ENCODE measurements at regions not wholly inside any gene's neighbourhood (a gene's known extent, or its start where the extent isn't known, plus 50 kb on each side); places are given as distances from the start of the nearest gene placed in this dataset.

DNA sequence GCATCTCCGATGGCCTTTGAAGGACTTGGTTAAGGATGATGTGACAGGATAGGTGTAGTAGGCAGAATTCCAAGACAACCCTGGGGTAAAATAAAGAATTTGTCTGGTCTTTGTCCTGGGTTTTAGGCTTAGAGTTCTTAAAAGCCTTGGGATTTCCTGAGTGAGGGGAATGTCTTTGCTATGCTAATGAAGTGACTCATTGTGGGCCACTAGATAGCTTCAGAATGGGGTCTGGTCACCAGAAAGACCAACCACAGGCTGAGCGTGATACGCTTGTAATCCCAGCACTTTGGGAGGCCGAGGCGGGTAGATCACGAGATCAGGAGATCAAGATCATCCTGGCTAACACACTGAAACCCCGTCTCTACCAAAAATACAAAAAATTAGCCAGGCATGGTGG, 182.8 kb upstream of the TOX3 start:
- Histone ChIP-seq H3K36me3 (ENCODE audit: insufficient read depth in 1 of 2, low read depth in 1 of 2) (no peaks in the 10 kb centered on the region), H3K27me3 (ENCODE audit: insufficient read depth in 3 of 3, low read length in 2 of 3) (no peaks in the 10 kb centered on the region), H3K9me3 (no peaks in the 10 kb centered on the region), H3K27ac (no peak overlapping the region), H3K4me3 (no peak overlapping the region), H3K4me1 (no peaks in the 10 kb centered on the region)
- ATAC-seq (no peak), DNase-seq (no peak)
- intact Hi-C loops (cut with DNase I), result no loop called here
- TF ChIP-seq, protein P1, sequence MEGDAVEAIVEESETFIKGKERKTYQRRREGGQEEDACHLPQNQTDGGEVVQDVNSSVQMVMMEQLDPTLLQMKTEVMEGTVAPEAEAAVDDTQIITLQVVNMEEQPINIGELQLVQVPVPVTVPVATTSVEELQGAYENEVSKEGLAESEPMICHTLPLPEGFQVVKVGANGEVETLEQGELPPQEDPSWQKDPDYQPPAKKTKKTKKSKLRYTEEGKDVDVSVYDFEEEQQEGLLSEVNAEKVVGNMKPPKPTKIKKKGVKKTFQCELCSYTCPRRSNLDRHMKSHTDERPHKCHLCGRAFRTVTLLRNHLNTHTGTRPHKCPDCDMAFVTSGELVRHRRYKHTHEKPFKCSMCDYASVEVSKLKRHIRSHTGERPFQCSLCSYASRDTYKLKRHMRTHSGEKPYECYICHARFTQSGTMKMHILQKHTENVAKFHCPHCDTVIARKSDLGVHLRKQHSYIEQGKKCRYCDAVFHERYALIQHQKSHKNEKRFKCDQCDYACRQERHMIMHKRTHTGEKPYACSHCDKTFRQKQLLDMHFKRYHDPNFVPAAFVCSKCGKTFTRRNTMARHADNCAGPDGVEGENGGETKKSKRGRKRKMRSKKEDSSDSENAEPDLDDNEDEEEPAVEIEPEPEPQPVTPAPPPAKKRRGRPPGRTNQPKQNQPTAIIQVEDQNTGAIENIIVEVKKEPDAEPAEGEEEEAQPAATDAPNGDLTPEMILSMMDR (IDR thresholded peaks at IDR 0.05), result no peak
- 91 to 95% (median 91%) methylated on average over 7 of the region's 7 CpGs for WGBS, 3 donors

DNA sequence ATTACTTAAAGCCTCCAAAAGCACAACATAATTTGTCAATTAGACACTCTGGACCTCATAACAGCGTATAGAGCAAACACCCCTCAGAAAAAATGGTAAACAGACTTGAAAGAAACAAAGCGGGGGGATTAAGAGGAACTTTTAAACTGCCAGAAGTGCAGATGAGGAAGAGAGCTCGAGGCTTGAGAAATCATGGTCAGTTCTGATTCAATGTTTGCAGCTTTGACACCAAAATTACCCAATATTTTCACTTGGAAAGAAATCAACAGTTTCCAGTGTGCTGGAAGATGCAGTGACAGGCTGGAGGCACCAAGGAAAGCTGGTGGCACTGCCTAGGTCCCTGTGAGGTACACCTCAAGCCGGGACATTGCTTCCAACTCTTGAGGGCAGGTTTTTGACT, 180.9 kb upstream of the TOX3 start:
- Histone ChIP-seq H3K9me3 (no peaks in the 10 kb centered on the region), H3K36me3 (ENCODE audit: insufficient read depth in 1 of 2, low read depth in 1 of 2) (no peaks in the 10 kb centered on the region), H3K27ac (no peak overlapping the region), H3K4me3 (no peak overlapping the region), H3K27me3 (ENCODE audit: insufficient read depth in 3 of 3, low read length in 2 of 3) (no peaks in the 10 kb centered on the region), H3K4me1 (no peaks in the 10 kb centered on the region)
- no peak for ATAC-seq
- WGBS, 3 donors, result 42 to 53% (median 46%) methylated on average over 4 of the region's 4 CpGs
- DNase-seq, result no peak
- intact Hi-C loops (cut with DNase I), result no loop called here
- TF ChIP-seq, protein P1 (IDR thresholded peaks at IDR 0.05), result no peak

DNA sequence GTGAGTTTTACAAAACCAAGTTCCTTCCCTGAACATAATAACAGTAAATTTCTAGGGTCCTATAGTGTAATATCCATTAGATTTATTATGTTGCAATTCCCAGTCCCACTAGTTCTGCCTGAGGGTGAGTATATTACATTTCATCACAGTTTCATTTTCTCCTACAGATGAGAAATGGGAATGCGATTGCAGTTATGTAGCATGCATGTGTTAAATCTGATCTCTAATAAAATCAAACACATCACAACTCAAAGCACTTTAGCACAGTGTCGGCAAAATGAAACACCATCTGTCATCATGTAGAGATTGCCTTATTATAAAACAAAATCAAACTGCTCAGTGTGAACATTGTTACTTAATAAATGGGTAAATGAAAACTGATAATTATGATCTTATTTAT, 180.5 kb upstream of the TOX3 start:
- ATAC-seq, result no peak
- intact Hi-C loops (cut with DNase I), result no loop called here
- DNase-seq, result no peak
- Histone ChIP-seq H3K9me3 (no peaks in the 10 kb centered on the region), H3K27ac (no peak overlapping the region), H3K4me3 (no peak overlapping the region), H3K27me3 (ENCODE audit: insufficient read depth in 3 of 3, low read length in 2 of 3) (no peaks in the 10 kb centered on the region), H3K36me3 (ENCODE audit: insufficient read depth in 1 of 2, low read depth in 1 of 2) (no peaks in the 10 kb centered on the region), H3K4me1 (no peaks in the 10 kb centered on the region)
- 21 to 33% (median 27%) methylated on average over 2 of the region's 2 CpGs for WGBS, 3 donors
- TF ChIP-seq, protein P1 (IDR thresholded peaks at IDR 0.05), result no peak

DNA sequence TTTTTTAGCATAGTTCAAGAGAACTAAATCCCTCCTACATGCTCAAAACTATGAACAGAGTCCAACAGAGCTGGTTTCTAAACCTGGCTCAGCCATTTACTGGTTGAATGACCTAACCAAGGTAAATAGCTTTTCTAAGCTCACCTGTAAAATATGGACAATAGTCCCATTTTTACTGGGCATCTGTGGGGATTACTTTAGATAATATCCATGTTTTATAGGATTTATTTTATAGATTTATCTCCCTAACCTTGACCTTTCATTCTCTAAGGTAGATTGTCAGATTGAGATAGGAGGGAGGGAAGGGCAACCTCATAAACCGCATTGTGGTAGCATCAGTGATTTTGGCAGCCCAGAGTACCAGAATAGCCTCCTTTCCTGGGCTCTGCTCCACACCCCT, 178.5 kb upstream of the TOX3 start:
- intact Hi-C loops (cut with DNase I), result no loop called here
- Histone ChIP-seq H3K27ac (no peak overlapping the region), H3K27me3 (ENCODE audit: insufficient read depth in 3 of 3, low read length in 2 of 3) (no peaks in the 10 kb centered on the region), H3K4me1 (no peaks in the 10 kb centered on the region), H3K4me3 (no peak overlapping the region), H3K36me3 (ENCODE audit: insufficient read depth in 1 of 2, low read depth in 1 of 2) (no peaks in the 10 kb centered on the region), H3K9me3 (no peaks in the 10 kb centered on the region)
- DNase-seq (no peak), ATAC-seq (no peak)
- TF ChIP-seq, protein P1 (IDR thresholded peaks at IDR 0.05), result no peak
- 89 to 100% (median 93%) methylated on average over 1 of the region's 1 CpG for WGBS, 3 donors

DNA sequence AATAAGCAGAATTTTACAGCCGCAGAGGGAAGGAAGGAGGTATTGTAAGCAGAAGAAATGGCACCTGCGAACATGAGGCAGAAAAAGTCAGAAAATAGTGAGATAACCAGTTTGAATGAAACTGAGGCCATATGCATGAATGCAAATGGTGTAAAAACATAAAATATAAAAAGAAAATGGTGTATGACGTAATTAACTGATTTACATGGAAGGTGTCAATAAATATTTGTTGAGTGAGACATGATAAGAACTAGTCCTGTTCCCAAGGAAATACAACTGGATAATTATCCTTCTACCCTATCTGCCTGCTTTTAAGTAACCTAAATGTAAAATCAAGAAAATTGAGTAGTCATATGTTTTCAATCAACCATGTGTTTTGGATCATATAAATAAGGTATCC, 178.1 kb upstream of the TOX3 start:
- 84 to 91% (median 87%) methylated on average over 3 of the region's 3 CpGs for WGBS, 3 donors
- Histone ChIP-seq H3K9me3 (no peaks in the 10 kb centered on the region), H3K27me3 (ENCODE audit: insufficient read depth in 3 of 3, low read length in 2 of 3) (no peaks in the 10 kb centered on the region), H3K36me3 (ENCODE audit: insufficient read depth in 1 of 2, low read depth in 1 of 2) (no peaks in the 10 kb centered on the region), H3K4me3 (no peak overlapping the region), H3K4me1 (no peaks in the 10 kb centered on the region), H3K27ac (no peak overlapping the region)
- ATAC-seq, result no peak
- intact Hi-C loops (cut with DNase I), result no loop called here
- DNase-seq, result no peak
- TF ChIP-seq, protein P1 (IDR thresholded peaks at IDR 0.05), result no peak

Measured in psoas muscle (tissue), 7 donors.